ENCODE measurements at regions not wholly inside any gene's neighbourhood (a gene's known extent, or its start where the extent isn't known, plus 50 kb on each side); places are given as distances from the start of the nearest gene placed in this dataset.

DNA sequence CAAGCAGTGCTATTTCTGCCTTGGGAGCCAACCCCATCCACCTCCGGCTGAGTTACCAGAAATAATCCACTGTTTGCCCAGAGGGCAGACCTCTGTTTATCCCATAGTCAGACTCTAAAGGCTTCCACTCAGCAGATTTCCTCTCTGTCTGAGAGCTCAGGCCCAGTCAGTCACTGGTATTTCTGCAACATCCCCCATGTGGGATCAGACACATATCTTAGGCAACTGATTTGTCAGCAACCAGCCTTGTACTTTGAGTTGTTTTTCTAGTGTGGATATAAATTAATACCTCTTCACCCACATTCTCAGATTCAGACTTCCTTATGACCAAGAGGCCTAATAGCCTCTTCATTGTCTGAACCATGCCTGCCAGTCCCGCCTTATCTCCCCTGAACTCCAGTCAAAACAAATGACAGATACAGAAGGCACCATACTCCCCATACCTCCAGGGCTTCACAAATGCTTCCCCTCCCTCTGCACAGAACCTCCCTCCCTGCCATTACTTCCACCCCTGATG, 193.6 kb downstream of the FAM76B start:
- TF ChIP-seq ZNF70 (CRISPR knock-in tag; IDR thresholded peaks at IDR 0.05), result no peak
- TF ChIP-seq, protein P1, sequence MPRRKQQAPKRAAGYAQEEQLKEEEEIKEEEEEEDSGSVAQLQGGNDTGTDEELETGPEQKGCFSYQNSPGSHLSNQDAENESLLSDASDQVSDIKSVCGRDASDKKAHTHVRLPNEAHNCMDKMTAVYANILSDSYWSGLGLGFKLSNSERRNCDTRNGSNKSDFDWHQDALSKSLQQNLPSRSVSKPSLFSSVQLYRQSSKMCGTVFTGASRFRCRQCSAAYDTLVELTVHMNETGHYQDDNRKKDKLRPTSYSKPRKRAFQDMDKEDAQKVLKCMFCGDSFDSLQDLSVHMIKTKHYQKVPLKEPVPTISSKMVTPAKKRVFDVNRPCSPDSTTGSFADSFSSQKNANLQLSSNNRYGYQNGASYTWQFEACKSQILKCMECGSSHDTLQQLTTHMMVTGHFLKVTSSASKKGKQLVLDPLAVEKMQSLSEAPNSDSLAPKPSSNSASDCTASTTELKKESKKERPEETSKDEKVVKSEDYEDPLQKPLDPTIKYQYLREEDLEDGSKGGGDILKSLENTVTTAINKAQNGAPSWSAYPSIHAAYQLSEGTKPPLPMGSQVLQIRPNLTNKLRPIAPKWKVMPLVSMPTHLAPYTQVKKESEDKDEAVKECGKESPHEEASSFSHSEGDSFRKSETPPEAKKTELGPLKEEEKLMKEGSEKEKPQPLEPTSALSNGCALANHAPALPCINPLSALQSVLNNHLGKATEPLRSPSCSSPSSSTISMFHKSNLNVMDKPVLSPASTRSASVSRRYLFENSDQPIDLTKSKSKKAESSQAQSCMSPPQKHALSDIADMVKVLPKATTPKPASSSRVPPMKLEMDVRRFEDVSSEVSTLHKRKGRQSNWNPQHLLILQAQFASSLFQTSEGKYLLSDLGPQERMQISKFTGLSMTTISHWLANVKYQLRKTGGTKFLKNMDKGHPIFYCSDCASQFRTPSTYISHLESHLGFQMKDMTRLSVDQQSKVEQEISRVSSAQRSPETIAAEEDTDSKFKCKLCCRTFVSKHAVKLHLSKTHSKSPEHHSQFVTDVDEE (CRISPR knock-in tag; IDR thresholded peaks at IDR 0.05), result no peak
- ATAC-seq, result no peak

GRCh38 chr11:95595541-95595940, 194.0 kb downstream of the FAM76B start:
- ATAC-seq, result no peak
- TF ChIP-seq BACH2 (CRISPR knock-in tag; IDR thresholded peaks at IDR 0.05; ENCODE audit: borderline replicate concordance), result no peak

GRCh38 chr11:95593111-95593510, 196.5 kb downstream of the FAM76B start:
- TF ChIP-seq CREB5 (CRISPR knock-in tag; IDR thresholded peaks at IDR 0.05; ENCODE audit: low read depth) (no peak), TCF4 (CRISPR knock-in tag; IDR thresholded peaks at IDR 0.05; ENCODE audit: borderline replicate concordance) (no peak), ISL1 (CRISPR knock-in tag; IDR thresholded peaks at IDR 0.05) (no peak), TOX (CRISPR knock-in tag; IDR thresholded peaks at IDR 0.05; ENCODE audit: borderline replicate concordance) (no peak), ARNTL (CRISPR knock-in tag; IDR thresholded peaks at IDR 0.05; ENCODE audit: borderline replicate concordance, low read depth) (no peak), ZNF70 (CRISPR knock-in tag; IDR thresholded peaks at IDR 0.05) (no peak), CSRNP3 (CRISPR knock-in tag; IDR thresholded peaks at IDR 0.05) (no peak)
- TF ChIP-seq, protein P2, sequence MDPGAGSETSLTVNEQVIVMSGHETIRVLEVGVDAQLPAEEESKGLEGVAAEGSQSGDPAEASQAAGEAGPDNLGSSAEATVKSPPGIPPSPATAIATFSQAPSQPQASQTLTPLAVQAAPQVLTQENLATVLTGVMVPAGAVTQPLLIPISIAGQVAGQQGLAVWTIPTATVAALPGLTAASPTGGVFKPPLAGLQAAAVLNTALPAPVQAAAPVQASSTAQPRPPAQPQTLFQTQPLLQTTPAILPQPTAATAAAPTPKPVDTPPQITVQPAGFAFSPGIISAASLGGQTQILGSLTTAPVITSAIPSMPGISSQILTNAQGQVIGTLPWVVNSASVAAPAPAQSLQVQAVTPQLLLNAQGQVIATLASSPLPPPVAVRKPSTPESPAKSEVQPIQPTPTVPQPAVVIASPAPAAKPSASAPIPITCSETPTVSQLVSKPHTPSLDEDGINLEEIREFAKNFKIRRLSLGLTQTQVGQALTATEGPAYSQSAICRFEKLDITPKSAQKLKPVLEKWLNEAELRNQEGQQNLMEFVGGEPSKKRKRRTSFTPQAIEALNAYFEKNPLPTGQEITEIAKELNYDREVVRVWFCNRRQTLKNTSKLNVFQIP (CRISPR knock-in tag; IDR thresholded peaks at IDR 0.05; ENCODE audit: borderline replicate concordance, low read depth), result no peak
- no peak for ATAC-seq

DNA sequence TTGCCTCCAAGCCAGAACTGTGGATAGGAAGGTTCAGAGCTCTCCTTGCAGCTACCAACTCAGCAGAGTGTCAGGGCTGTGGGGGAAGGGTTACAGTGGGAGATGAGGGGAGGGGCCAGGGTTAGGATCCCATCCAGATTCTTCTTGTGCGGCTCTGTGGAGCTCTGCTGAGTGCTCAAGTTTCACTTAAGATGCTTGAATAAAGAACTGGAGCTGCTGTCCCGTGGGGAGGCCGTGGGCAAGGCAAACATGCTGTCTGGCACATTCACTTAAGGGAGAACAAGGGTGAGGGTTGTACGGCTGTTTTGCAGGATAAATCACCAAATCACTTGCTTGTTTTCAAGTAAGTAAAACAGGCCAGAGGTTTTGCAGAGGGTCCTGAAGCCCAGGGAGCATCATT, 197.1 kb downstream of the FAM76B start:
- ATAC-seq, result no peak
- TF ChIP-seq TCF4 (CRISPR knock-in tag; IDR thresholded peaks at IDR 0.05; ENCODE audit: borderline replicate concordance) (no peak), TOX (CRISPR knock-in tag; IDR thresholded peaks at IDR 0.05; ENCODE audit: borderline replicate concordance) (no peak), RARB (CRISPR knock-in tag; IDR thresholded peaks at IDR 0.05) (no peak), ZNF565 (CRISPR knock-in tag; conservative IDR thresholded peaks at IDR 0.05; ENCODE audit: low read depth) (no peak), OSR1 (CRISPR knock-in tag; IDR thresholded peaks at IDR 0.05) (no peak), ARNTL (CRISPR knock-in tag; IDR thresholded peaks at IDR 0.05; ENCODE audit: borderline replicate concordance, low read depth) (no peak), ZC3H10 (CRISPR knock-in tag; IDR thresholded peaks at IDR 0.05) (no peak), ZNF70 (CRISPR knock-in tag; IDR thresholded peaks at IDR 0.05) (no peak), ESRRG (CRISPR knock-in tag; IDR thresholded peaks at IDR 0.05) (no peak), BACH2 (CRISPR knock-in tag; IDR thresholded peaks at IDR 0.05; ENCODE audit: borderline replicate concordance) (no peak), ZFP30 (CRISPR knock-in tag; IDR thresholded peaks at IDR 0.05) (no peak), SNAI2 (CRISPR knock-in tag; IDR thresholded peaks at IDR 0.05) (no peak), PATZ1 (CRISPR knock-in tag; IDR thresholded peaks at IDR 0.05; ENCODE audit: borderline replicate concordance) (no peak), CREB5 (CRISPR knock-in tag; IDR thresholded peaks at IDR 0.05; ENCODE audit: low read depth) (no peak)
- TF ChIP-seq, protein P1 (CRISPR knock-in tag; IDR thresholded peaks at IDR 0.05), result no peak
- TF ChIP-seq, protein P2 (CRISPR knock-in tag; IDR thresholded peaks at IDR 0.05; ENCODE audit: borderline replicate concordance, low read depth), result no peak

Data from SK-N-SH treated with all-trans-retinoic acid at 6 μM for 48 hours (cell line).